ENCODE measurements at regions not wholly inside any gene's neighbourhood (a gene's known extent, or its start where the extent isn't known, plus 50 kb on each side); places are given as distances from the start of the nearest gene placed in this dataset.

GRCh38 chr12:59401862-59402261, 194.0 kb upstream of the SLC16A7 start:
- TF ChIP-seq EZH2 (IDR thresholded peaks at IDR 0.05; ENCODE audit: borderline replicate concordance, low read length) (no peak), CTCF (IDR thresholded peaks at IDR 0.05; ENCODE audit: low read length) (no peak)

All from OCI-LY1 (cell line).